ENCODE measurements at regions not wholly inside any gene's neighbourhood (a gene's known extent, or its start where the extent isn't known, plus 50 kb on each side); places are given as distances from the start of the nearest gene placed in this dataset.

DNA sequence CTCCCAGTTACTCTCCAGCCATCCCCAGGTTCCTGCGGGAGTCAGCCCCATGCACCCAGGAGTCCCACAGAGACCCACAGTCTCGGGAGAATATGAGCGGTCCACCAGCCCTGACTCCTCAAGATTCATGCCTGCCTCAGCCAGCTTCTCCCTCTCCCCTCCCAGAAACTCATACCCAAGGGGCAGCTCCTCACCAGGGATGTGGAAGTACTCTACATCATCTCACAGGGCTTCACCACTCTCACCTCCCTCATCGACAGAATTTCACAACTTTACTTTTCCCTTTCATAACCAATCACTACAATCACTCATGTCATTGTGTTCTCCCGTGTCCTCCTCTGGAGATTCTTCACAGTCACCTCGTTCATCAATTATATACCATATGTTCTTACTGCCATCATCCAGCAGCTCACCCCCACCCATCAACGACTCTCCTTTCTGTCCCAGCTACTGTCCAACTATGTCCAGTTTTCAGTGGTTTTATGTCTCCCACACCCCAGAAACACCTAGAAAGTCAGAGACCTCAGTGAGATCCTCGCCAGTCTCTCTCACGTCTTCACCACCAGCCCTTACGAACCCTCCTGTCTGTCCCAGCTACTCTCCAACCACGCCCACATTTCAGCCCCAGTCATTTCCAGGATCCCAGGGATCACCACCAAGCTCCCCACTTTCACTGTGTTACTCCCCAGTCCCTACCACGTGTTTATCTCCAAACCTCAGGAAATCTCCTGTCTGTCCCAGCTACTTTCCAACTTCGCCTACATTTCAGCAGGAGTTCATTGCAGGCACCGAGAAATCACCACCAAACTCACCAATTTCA, 1530.1 kb upstream of the TPTE start:
- TF ChIP-seq, protein P1, sequence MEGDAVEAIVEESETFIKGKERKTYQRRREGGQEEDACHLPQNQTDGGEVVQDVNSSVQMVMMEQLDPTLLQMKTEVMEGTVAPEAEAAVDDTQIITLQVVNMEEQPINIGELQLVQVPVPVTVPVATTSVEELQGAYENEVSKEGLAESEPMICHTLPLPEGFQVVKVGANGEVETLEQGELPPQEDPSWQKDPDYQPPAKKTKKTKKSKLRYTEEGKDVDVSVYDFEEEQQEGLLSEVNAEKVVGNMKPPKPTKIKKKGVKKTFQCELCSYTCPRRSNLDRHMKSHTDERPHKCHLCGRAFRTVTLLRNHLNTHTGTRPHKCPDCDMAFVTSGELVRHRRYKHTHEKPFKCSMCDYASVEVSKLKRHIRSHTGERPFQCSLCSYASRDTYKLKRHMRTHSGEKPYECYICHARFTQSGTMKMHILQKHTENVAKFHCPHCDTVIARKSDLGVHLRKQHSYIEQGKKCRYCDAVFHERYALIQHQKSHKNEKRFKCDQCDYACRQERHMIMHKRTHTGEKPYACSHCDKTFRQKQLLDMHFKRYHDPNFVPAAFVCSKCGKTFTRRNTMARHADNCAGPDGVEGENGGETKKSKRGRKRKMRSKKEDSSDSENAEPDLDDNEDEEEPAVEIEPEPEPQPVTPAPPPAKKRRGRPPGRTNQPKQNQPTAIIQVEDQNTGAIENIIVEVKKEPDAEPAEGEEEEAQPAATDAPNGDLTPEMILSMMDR (conservative IDR thresholded peaks at IDR 0.05 in 1 of 2, IDR thresholded peaks at IDR 0.05 in 1 of 2; ENCODE audit: low read depth in 1 of 2, low read length in 2 of 2): no peak
- no peak for TF ChIP-seq EZH2 (IDR thresholded peaks at IDR 0.05; ENCODE audit: low read length, missing control alignments)
